Calu3 (cell line): ENCODE measurements at regions not wholly inside any gene's neighbourhood (a gene's known extent, or its start where the extent isn't known, plus 50 kb on each side); places are given as distances from the start of the nearest gene placed in this dataset.

Source experiments
- BruUV-seq: library from RNA; stranded (reverse); fragments of 400-500 nt; replicated peaks from 2 replicates; lab custom pipeline; 2021; lab: Mats Ljungman, UMichigan
- CTCF ChIA-PET: fragments of 300-600 bp; sonication (Branson Sonifier 250); formaldehyde crosslinking; loops from one replicate; lab custom pipeline; 2022; ENCODE audit warnings: antibody characterized with exemption; lab: Charles Lee
- DNase-seq: peaks from one replicate; pipeline ENCODE4 v3.0.0; 2022
- H3K27ac Mint-ChIP-seq: one replicate; pipeline ENCODE4 v1.8.0; 2022; ENCODE audit warnings: mixed read lengths; ENCODE audit not compliant: unreplicated experiment
- H3K27me3 Mint-ChIP-seq: one replicate; pipeline ENCODE4 v1.8.0; 2022; ENCODE audit warnings: mixed read lengths; ENCODE audit not compliant: unreplicated experiment
- H3K36me3 Mint-ChIP-seq: one replicate; pipeline ENCODE4 v1.8.0; 2022; ENCODE audit warnings: mild to moderate bottlenecking, moderate library complexity, mixed read lengths; ENCODE audit not compliant: insufficient read depth, unreplicated experiment
- H3K4me1 Mint-ChIP-seq: one replicate; pipeline ENCODE4 v1.8.0; 2022; ENCODE audit warnings: mild to moderate bottlenecking, low read depth, mixed read lengths; ENCODE audit not compliant: unreplicated experiment
- H3K4me3 Mint-ChIP-seq: one replicate; pipeline ENCODE4 v1.8.0; 2022; ENCODE audit warnings: mild to moderate bottlenecking, low read depth, moderate library complexity, mixed read lengths; ENCODE audit not compliant: unreplicated experiment
- H3K9me3 Mint-ChIP-seq: one replicate; pipeline ENCODE4 v1.8.0; 2022; ENCODE audit warnings: low read depth, mixed read lengths; ENCODE audit not compliant: unreplicated experiment
- intact Hi-C: fragments of 100-400 bp; cut with micrococcal nuclease; formaldehyde crosslinking; loops from one replicate; pipeline ENCODE4 v1.10.0; 2022; ENCODE audit not compliant: unreplicated experiment
- TF ChIP-seq, protein P1 (sequence below): fragments of 200-600 bp; IDR thresholded peaks from one replicate; pipeline ENCODE4 v1.8.0; 2022; ENCODE audit warnings: antibody characterized with exemption; ENCODE audit not compliant: unreplicated experiment

DNA sequence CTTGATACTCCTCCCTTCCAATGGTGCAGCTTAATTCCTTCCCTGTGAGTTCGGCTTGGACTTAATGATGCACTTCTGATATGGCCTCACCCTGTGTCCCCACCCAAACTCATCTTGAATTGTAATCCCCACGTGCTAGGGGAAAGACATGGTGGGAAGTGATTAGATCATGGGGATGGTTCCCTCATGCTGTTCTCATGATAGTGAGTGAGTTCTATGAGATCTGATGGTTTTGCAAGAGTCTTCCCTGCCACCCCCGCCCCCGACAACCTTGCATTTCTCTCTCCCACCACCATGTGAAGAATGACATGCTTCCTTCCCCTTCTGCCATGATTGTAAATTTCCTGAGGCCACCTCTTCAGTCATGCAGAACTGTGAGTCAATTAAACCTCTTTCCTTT lies 50.3 kb upstream of the HLA-G start:
- H3K27me3 Mint-ChIP-seq: peaks cover 60% of the 10 kb centered on the region
- intact Hi-C loops: no loop called here
- H3K36me3 Mint-ChIP-seq: no peaks in the 10 kb centered on the region
- TF ChIP-seq, protein P1, sequence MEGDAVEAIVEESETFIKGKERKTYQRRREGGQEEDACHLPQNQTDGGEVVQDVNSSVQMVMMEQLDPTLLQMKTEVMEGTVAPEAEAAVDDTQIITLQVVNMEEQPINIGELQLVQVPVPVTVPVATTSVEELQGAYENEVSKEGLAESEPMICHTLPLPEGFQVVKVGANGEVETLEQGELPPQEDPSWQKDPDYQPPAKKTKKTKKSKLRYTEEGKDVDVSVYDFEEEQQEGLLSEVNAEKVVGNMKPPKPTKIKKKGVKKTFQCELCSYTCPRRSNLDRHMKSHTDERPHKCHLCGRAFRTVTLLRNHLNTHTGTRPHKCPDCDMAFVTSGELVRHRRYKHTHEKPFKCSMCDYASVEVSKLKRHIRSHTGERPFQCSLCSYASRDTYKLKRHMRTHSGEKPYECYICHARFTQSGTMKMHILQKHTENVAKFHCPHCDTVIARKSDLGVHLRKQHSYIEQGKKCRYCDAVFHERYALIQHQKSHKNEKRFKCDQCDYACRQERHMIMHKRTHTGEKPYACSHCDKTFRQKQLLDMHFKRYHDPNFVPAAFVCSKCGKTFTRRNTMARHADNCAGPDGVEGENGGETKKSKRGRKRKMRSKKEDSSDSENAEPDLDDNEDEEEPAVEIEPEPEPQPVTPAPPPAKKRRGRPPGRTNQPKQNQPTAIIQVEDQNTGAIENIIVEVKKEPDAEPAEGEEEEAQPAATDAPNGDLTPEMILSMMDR: no peak
- BruUV-seq: no TSS peak
- H3K4me1 Mint-ChIP-seq: no peaks in the 10 kb centered on the region
- CTCF ChIA-PET: no interaction called here
- no peak overlapping the region for H3K27ac Mint-ChIP-seq
- no peak for DNase-seq
- peaks cover 4% of the 10 kb centered on the region for H3K9me3 Mint-ChIP-seq
- no peak overlapping the region for H3K4me3 Mint-ChIP-seq
